T-helper 1 cell treated with Interleukin-12 subunit alpha and Interleukin-12 subunit beta and Interleukin-4 antibody, amounts not matched to agents 30 μg/mL and 1 μg/mL, for 36 hours (primary cell): ENCODE measurements at regions not wholly inside any gene's neighbourhood (a gene's known extent, or its start where the extent isn't known, plus 50 kb on each side); places are given as distances from the start of the nearest gene placed in this dataset.
"Not testable (repeated sequence)": the region's sequence is repeated elsewhere in the genome, so short reads cannot be mapped to it uniquely, and the experiment has no call there.

ENCODE experiments used
- H3K27ac Mint-ChIP-seq: one replicate; pipeline ENCODE4 v1.8.0; 2021; ENCODE audit warnings: mild to moderate bottlenecking, mixed read lengths
- H3K27me3 Mint-ChIP-seq: one replicate; pipeline ENCODE4 v1.8.0; 2021; ENCODE audit warnings: low read depth, mixed read lengths
- H3K36me3 Mint-ChIP-seq: one replicate; pipeline ENCODE4 v1.8.0; 2021; ENCODE audit warnings: low read depth, mixed read lengths
- H3K4me1 Mint-ChIP-seq: one replicate; pipeline ENCODE4 v1.8.0; 2021; ENCODE audit warnings: low read depth, mixed read lengths
- H3K4me3 Mint-ChIP-seq: one replicate; pipeline ENCODE4 v1.8.0; 2021; ENCODE audit warnings: mild to moderate bottlenecking, moderate library complexity, mixed read lengths
- H3K9me3 Mint-ChIP-seq: one replicate; pipeline ENCODE4 v1.8.0; 2021; ENCODE audit warnings: mixed read lengths

DNA sequence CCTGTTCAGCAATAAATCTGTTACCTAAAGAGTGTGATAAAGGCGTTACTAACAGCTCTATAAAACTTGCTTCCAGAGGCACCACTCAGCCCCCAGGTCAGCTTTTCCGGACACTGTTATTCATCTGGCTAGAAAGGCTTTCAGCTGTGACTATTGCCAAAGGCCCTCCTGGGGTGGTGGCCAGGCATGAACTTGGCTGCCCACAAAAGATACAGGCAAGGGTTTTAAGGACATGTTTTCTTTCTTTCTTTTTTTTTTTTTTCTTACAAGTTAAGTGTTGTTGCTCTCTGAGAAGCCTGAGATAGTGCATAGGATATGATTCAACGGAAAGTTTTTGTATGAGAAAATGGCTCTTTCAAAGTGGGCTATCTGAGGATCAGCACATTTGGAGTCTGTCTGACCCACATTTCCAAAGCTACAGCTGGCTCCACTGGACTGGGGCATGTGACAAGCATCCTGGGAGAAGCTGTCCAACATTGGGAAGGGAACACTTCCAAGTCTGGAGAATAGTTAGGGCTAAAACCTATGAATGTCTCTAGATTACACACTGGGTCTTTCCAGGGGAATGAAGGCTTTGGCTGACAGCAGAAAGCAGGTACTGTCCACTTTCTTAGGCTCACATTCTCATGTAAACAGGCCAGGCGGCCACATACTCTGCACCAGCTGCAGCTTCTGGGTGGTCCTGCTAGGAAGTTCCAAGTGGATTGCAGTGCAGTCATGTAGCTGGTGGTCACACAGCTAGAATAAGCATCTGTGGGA lies 639.7 kb downstream of the LMO4 start:
- Mint-ChIP-seq H3K4me1 (no peaks in the 10 kb centered on the region), H3K4me3 (no peak overlapping the region), H3K36me3 (no peaks in the 10 kb centered on the region), H3K27me3 (peaks cover 3% of the 10 kb centered on the region), H3K9me3 (no peaks in the 10 kb centered on the region), H3K27ac (no peak overlapping the region)

DNA sequence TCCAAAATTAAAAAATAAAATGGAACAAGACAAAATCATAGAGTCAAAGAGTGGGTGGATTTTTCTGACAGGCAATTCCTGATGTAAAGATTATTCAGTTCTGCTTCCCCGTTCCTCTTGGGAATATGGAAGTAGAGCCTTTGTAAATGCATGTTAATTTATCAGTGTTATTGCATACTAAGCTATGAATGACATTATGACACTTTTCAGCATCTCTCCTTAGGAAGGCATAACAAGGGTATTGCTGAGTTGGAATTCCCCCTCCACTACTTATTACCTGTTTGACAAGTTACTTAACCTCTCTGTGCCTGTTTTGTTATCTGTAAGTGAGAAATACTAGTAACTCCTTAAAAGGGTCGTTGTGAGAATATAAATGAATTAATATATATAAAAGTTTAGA lies 640.4 kb downstream of the LMO4 start:
- no peaks in the 10 kb centered on the region for H3K9me3 Mint-ChIP-seq
- H3K36me3 Mint-ChIP-seq = no peaks in the 10 kb centered on the region
- no peaks in the 10 kb centered on the region for H3K27me3 Mint-ChIP-seq
- no peaks in the 10 kb centered on the region for H3K4me1 Mint-ChIP-seq
- H3K4me3 Mint-ChIP-seq = no peak overlapping the region
- no peak overlapping the region for H3K27ac Mint-ChIP-seq

DNA sequence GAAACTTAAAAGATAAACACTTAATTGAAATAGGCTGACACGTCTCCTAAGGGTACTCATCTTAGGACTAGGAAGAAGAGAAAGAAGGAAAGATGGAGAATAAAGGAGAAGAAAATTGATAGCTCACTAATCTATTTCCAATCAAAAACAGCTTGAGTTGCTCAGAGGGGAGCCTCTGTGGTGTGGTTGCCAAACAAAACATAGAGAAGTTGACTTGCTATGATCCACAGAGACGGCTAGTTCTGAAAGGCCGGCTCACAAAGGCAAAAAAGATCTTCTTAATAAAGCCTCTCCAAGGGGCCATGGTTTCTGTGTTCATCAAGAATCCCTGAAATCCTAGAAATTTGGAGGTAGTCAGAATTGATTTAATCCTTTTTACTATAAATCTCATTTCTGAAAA lies 644.1 kb downstream of the LMO4 start:
- H3K36me3 Mint-ChIP-seq = no peaks in the 10 kb centered on the region
- H3K4me1 Mint-ChIP-seq = no peaks in the 10 kb centered on the region
- H3K27ac Mint-ChIP-seq = no peak overlapping the region
- no peaks in the 10 kb centered on the region for H3K9me3 Mint-ChIP-seq
- no peaks in the 10 kb centered on the region for H3K27me3 Mint-ChIP-seq
- no peak overlapping the region for H3K4me3 Mint-ChIP-seq

DNA sequence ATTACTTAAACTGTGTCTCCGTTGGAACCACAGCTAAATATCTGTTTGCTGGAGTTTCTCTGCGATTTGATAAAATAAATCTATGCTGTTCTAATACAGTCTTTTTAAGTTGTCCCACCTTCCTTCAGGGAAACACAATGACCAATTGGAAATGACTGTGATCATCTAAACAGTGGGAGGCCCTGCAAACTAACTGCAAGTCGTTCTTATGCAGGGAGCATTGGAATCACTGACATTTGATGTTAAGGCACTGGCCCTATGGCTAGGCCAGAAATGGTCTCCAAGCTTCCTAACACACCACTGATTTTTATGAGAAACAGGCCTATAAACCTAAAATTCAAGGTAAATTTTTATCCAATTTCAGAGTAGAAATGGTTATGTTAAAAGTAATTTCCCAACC lies 645.2 kb downstream of the LMO4 start:
- no peaks in the 10 kb centered on the region for H3K9me3 Mint-ChIP-seq
- H3K4me3 Mint-ChIP-seq = no peak overlapping the region
- H3K27ac Mint-ChIP-seq = no peak overlapping the region
- no peaks in the 10 kb centered on the region for H3K27me3 Mint-ChIP-seq
- no peaks in the 10 kb centered on the region for H3K4me1 Mint-ChIP-seq
- no peaks in the 10 kb centered on the region for H3K36me3 Mint-ChIP-seq

DNA sequence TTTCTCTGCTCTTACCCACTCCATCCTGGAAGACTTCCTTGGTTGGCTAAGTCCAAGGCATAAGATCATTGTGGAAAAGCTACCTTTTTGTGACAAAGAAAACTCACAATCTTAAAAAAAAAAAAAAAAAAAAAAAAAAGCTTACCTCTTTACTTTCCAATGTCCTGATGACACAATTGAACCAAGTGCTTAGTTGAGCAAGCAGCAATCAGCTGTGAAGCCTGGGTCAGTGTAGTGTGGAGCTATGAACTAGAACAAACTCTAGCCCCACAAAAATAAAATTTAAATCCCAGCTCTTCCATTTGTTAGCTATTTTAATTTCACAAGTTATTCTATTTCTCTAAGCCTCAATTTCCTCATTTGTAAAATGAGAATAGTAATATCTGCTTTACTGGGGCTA lies 647.6 kb downstream of the LMO4 start:
- Mint-ChIP-seq H3K4me1 (no peaks in the 10 kb centered on the region), H3K36me3 (no peaks in the 10 kb centered on the region), H3K27me3 (no peaks in the 10 kb centered on the region), H3K27ac (no peak overlapping the region), H3K9me3 (no peaks in the 10 kb centered on the region), H3K4me3 (no peak overlapping the region)

DNA sequence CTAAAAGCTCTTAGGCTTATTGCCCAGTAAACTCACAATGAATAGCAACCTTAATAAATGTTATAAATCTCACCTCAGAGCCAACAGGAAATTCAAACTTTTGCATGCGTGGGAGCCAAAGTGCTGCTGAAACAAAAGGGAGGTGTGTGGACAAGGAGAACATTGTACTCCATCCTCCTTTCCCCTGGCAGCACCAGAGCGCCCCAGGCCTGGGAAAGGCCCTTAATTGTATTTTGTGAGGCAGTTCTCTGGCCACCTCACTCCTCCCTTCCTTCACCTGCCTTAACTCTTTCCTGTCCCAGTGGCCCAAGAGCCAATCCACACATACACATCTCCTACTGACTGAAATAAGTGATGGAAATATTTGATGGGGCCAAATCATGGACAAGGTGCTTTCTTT lies 648.5 kb downstream of the LMO4 start:
- Mint-ChIP-seq H3K27ac (no peak overlapping the region), H3K27me3 (no peaks in the 10 kb centered on the region), H3K4me3 (no peak overlapping the region), H3K36me3 (no peaks in the 10 kb centered on the region), H3K9me3 (no peaks in the 10 kb centered on the region), H3K4me1 (no peaks in the 10 kb centered on the region)

DNA sequence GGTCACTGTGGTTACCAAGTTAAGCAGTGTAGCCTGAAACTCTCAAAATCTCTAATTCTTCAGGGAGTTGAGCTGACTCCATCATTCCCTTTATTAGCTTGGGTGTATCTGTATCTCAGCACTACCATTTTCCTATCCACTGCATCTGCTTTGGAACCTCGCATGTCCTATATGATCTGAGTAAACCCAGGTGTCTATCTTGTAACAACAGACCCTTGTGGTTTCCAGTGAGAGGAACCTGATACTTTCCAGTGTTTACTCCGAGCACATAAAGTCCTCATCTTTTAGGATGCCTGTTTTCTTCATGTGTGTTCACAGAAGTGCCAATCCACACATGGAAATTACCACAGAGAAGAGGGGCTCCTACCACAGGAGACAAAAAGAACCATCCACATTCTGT lies 650.4 kb downstream of the LMO4 start:
- Mint-ChIP-seq H3K9me3 (no peaks in the 10 kb centered on the region), H3K27me3 (no peaks in the 10 kb centered on the region), H3K27ac (no peak overlapping the region), H3K36me3 (no peaks in the 10 kb centered on the region), H3K4me3 (no peak overlapping the region), H3K4me1 (no peaks in the 10 kb centered on the region)

DNA sequence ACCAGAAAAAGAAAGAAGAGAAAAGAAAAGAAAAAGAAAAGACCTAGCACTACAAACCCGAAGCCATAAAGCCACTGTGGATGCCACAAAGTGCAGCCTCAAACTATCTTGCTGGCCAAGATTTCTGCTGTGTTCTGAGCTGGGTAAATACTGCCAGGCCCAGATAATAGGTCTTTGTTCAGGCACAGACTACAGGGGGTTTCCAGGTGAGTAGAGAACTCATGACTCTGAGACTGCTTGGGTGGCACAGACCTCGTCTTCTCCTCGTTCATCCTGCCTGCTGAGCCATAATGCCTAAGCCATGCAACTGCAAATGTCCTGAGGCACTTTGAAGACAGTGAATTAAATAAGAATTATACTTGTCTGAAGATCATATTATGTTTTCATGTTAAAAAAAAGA lies 651.8 kb downstream of the LMO4 start:
- no peak overlapping the region for H3K4me3 Mint-ChIP-seq
- no peaks in the 10 kb centered on the region for H3K4me1 Mint-ChIP-seq
- no peak overlapping the region for H3K27ac Mint-ChIP-seq
- H3K36me3 Mint-ChIP-seq = no peaks in the 10 kb centered on the region
- H3K9me3 Mint-ChIP-seq = no peaks in the 10 kb centered on the region
- no peaks in the 10 kb centered on the region for H3K27me3 Mint-ChIP-seq

DNA sequence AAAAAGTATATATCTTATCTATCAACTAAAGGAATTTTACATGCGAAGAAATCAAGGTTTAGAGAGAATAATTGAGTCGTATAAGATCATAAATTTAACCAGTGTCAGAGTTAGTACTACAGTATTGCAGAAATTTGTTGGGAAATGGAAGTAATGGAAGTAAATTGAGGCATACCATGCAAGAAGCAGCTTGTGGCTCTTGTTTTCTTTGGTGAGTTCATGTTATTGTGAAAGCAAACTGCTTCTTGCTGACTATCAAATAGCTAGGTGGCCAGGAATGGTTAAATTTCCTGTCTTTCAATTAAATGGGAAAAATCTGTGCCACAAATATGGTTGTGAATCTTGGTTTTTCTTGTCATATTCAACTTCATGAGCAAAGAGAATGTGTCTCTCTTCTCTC lies 652.7 kb downstream of the LMO4 start:
- Mint-ChIP-seq H3K36me3 (no peaks in the 10 kb centered on the region), H3K9me3 (no peaks in the 10 kb centered on the region), H3K27ac (no peak overlapping the region), H3K27me3 (no peaks in the 10 kb centered on the region), H3K4me1 (no peaks in the 10 kb centered on the region), H3K4me3 (no peak overlapping the region)

DNA sequence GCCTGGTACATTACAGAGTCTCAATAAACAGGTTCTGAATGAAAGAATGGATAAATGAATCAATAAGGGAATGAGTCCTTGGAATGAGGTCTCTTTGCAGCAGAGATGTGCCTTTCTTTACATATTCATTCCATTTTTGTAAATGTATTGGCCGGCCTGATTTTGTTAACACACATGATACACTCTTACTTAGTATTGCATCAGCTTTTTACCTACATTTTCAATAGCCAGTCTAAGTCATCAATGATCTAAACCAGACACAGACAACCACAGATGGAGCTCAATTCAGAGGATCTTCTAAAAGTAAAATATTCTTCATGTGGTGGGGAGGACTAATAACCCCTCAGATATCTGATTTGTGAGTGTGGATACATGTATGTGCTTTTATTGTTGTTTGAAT lies 653.1 kb downstream of the LMO4 start:
- Mint-ChIP-seq H3K4me1 (no peaks in the 10 kb centered on the region), H3K27ac (no peak overlapping the region), H3K4me3 (no peak overlapping the region), H3K27me3 (no peaks in the 10 kb centered on the region), H3K36me3 (no peaks in the 10 kb centered on the region), H3K9me3 (no peaks in the 10 kb centered on the region)

DNA sequence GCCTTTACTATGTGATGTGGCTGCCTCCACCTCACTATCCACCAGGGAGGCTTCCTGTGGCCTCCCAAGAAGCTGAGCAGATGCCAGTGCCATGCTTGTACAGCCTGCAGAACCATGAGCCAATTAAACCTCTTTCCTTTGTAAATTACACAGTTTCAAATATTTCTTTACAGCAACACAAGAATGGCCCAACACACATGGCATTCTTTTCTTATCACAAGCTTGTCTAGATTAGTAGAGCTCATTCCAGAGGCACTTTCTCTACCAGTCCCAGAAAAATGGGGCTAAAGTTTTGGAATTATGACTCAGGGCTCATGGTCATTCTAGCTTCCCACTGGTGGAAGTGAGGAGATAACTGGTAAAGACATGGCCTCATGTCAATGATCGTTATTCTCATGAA lies 655.2 kb downstream of the LMO4 start:
- no peaks in the 10 kb centered on the region for H3K9me3 Mint-ChIP-seq
- H3K27ac Mint-ChIP-seq = no peak overlapping the region
- H3K4me3 Mint-ChIP-seq = no peak overlapping the region
- no peaks in the 10 kb centered on the region for H3K4me1 Mint-ChIP-seq
- H3K36me3 Mint-ChIP-seq = no peaks in the 10 kb centered on the region
- no peaks in the 10 kb centered on the region for H3K27me3 Mint-ChIP-seq

DNA sequence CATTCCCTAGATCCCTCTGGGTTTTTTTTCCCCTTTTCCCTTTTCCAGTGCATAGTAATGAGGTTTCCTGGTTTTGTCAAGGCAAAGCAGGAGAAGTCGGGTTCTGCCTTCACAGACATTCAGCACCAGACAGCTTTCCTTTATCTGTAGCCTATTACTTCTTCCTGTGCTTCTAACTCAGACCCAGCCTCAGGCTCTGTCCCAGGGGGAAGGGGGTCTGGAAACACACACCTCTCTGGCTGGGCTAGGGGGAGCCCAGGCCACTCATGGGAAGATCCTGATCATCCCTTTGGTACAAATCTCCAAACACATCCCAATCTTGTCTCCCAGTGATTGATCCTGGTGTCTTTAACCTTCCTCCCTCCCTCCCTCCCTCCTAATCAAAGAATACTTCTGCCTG lies 656.4 kb downstream of the LMO4 start:
- Mint-ChIP-seq H3K27ac (no peak overlapping the region), H3K4me1 (no peaks in the 10 kb centered on the region), H3K9me3 (no peaks in the 10 kb centered on the region), H3K27me3 (no peaks in the 10 kb centered on the region), H3K36me3 (no peaks in the 10 kb centered on the region), H3K4me3 (no peak overlapping the region)

DNA sequence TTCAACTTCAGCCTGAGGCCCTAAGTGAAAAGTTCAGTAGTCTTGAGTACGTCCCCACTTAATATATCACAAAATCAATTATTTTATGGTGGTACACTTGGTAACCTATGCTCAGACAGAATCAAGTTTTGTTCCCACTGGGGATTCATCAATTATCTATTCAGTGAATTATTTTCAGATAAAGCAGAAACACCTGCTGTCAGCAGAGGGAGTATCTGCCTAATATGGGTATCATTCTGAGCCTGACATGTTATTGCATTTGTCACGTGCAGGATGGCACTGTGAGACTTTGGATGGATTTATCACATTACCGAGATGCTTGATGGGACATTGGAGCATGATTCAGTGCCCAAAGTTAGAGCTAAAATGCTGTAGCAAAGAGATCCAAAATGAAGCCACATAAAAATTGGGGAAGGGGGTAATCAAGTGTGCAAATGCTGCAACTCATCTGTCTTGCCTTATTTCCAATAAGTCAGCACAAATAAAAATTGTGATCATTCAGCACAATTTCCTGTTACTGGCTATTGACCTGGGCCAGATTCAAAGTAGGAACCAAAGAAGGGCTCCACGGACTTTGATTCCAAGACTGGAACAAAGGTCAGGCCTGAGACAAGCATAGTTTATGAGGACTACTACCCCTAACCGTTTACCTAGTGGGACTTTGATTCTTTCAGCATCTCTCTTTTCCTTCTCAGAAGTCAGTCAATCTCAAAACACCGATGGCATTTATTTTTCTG lies 657.6 kb downstream of the LMO4 start:
- Mint-ChIP-seq H3K36me3 (no peaks in the 10 kb centered on the region), H3K4me3 (no peak overlapping the region), H3K27ac (no peak overlapping the region), H3K27me3 (no peaks in the 10 kb centered on the region), H3K9me3 (no peaks in the 10 kb centered on the region), H3K4me1 (no peaks in the 10 kb centered on the region)

DNA sequence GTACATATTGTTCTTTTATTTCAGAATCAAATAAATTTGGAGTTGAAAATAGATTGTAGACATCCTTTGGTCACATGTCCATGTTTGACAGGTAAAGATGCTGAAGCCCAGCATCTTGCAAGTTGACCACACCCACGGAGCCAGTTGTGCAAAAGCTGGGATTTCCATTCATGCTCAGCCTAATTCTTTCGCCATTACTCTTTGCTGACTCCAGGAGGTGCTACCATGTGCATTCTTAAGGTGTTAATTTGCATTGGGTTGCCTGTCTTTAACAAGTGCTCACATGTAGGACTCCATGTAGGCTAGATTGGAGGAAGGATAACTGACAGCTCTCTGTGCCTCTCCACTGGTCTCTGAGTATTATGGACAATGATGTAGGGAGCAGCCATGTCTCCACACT lies 660.7 kb downstream of the LMO4 start:
- Mint-ChIP-seq H3K4me1 (no peaks in the 10 kb centered on the region), H3K36me3 (no peaks in the 10 kb centered on the region), H3K9me3 (no peaks in the 10 kb centered on the region), H3K27me3 (no peaks in the 10 kb centered on the region), H3K4me3 (no peak overlapping the region), H3K27ac (no peak overlapping the region)

DNA sequence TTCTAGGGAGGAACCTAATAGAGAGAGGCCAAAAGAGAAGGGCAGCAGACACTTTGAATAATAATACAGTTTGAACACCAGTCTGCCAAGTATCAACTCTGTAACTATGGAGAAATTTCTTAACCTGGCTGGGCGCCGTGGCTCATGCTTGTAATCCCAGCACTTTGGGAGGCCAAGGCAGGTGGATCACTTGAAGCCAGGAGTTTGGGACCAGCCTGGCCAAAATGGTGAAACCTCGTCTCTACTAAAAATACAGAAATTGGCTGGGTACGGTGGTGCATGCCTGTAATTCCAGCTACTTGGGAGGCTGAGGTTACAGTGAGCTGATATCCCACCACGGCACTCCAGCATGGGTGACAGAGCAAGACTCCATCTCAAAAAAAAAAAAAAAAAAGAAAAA lies 663.9 kb downstream of the LMO4 start:
- not testable (repeated sequence) for H3K4me3 Mint-ChIP-seq, H3K9me3 Mint-ChIP-seq, H3K27me3 Mint-ChIP-seq

More for the DNA sequence above, 663.9 kb downstream of the LMO4 start:
- H3K36me3 Mint-ChIP-seq, H3K4me1 Mint-ChIP-seq, H3K27ac Mint-ChIP-seq: not testable (repeated sequence)
